ENCODE measurements at regions not wholly inside any gene's neighbourhood (a gene's known extent, or its start where the extent isn't known, plus 50 kb on each side); places are given as distances from the start of the nearest gene placed in this dataset.

GRCh38 chr1:192445839-192446489, 129.2 kb downstream of the RGS21 start:
- Histone ChIP-seq H3K27ac (no peak overlapping the region), H3K27me3 (no peaks in the 10 kb centered on the region), H3K36me3 (no peaks in the 10 kb centered on the region), H3K4me3 (no peak overlapping the region), H3K9me3 (no peaks in the 10 kb centered on the region), H3K4me1 (no peaks in the 10 kb centered on the region)
- peak; percentile 60 to 88 (median 78) for TF ChIP-seq CTCF (IDR thresholded peaks at IDR 0.05)
- peak in 3 of 6 donors; percentile 9 to 56 (median 28) for DNase-seq
- intact Hi-C loops (cut with DNase I): no loop called here
- FAIRE-seq: peak; percentile 96
- WGBS, 2 donors: 9 to 11% methylated on average over 7 of the region's 7 CpGs
- peak in 3 of 4 donors; percentile 62 to 72 (median 64) for ATAC-seq

GRCh38 chr1:192448026-192448578, 127.5 kb upstream of the RGS1 start:
- H3K9me3 ChIP-seq: no peaks in the 10 kb centered on the region
- DNase-seq (no peak), FAIRE-seq (no peak), ATAC-seq (no peak)
- no peak overlapping the region for H3K4me3 ChIP-seq
- no peaks in the 10 kb centered on the region for H3K27me3 ChIP-seq
- TF ChIP-seq CTCF (IDR thresholded peaks at IDR 0.05): no peak
- no peaks in the 10 kb centered on the region for H3K36me3 ChIP-seq
- no peaks in the 10 kb centered on the region for H3K4me1 ChIP-seq
- intact Hi-C loops (cut with DNase I): no loop called here
- no peak overlapping the region for H3K27ac ChIP-seq

GRCh38 chr1:192453360-192453992, 122.1 kb upstream of the RGS1 start:
- H3K4me1 ChIP-seq: no peaks in the 10 kb centered on the region
- 71 to 84% methylated on average over 8 of the region's 8 CpGs for WGBS, 2 donors
- no peaks in the 10 kb centered on the region for H3K36me3 ChIP-seq
- no peak for FAIRE-seq
- DNase-seq: no peak
- no peak overlapping the region for H3K27ac ChIP-seq
- no peak overlapping the region for H3K4me3 ChIP-seq
- TF ChIP-seq CTCF (IDR thresholded peaks at IDR 0.05): no peak
- no peaks in the 10 kb centered on the region for H3K9me3 ChIP-seq
- H3K27me3 ChIP-seq: no peaks in the 10 kb centered on the region
- intact Hi-C loops (cut with DNase I): no loop called here
- ATAC-seq: no peak

GRCh38 chr1:192459467-192459866, 116.1 kb upstream of the RGS1 start:
- no peak for TF ChIP-seq CTCF (IDR thresholded peaks at IDR 0.05)
- intact Hi-C loops (cut with DNase I): no loop called here

GRCh38 chr1:192461684-192462083, 113.9 kb upstream of the RGS1 start:
- H3K9me3 ChIP-seq: no peaks in the 10 kb centered on the region
- FAIRE-seq (no peak), ATAC-seq (no peak), DNase-seq (no peak)
- H3K27me3 ChIP-seq: peaks cover 0 to 3% (median 0%) of the 10 kb centered on the region in 4 donors
- 69 to 82% methylated on average over 4 of the region's 4 CpGs for WGBS, 2 donors
- H3K36me3 ChIP-seq: no peaks in the 10 kb centered on the region
- intact Hi-C loops (cut with DNase I): no loop called here
- TF ChIP-seq CTCF (IDR thresholded peaks at IDR 0.05): no peak
- no peak overlapping the region for H3K27ac ChIP-seq
- H3K4me1 ChIP-seq: no peaks in the 10 kb centered on the region
- H3K4me3 ChIP-seq: no peak overlapping the region

More at GRCh38 chr1:192459467-192459866, 116.1 kb upstream of the RGS1 start:
- ATAC-seq: no peak
- H3K9me3 ChIP-seq: no peaks in the 10 kb centered on the region
- no peaks in the 10 kb centered on the region for H3K36me3 ChIP-seq
- H3K4me3 ChIP-seq: no peak overlapping the region
- no peak for DNase-seq
- H3K27ac ChIP-seq: no peak overlapping the region
- H3K4me1 ChIP-seq: no peaks in the 10 kb centered on the region
- peaks cover 0 to 3% (median 0%) of the 10 kb centered on the region in 4 donors for H3K27me3 ChIP-seq
- FAIRE-seq: no peak
